Activated effector memory CD4-positive, alpha-beta T cell treated with Interleukin-2 at 50 U/mL for 16 hours (primary cell): ENCODE measurements at regions not wholly inside any gene's neighbourhood (a gene's known extent, or its start where the extent isn't known, plus 50 kb on each side); places are given as distances from the start of the nearest gene placed in this dataset.
"Not testable (repeated sequence)": the region's sequence is repeated elsewhere in the genome, so short reads cannot be mapped to it uniquely, and the experiment has no call there.

Experiments used
- DNase-seq: peaks from one replicate; pipeline ENCODE4 v3.0.0-alpha.2; 2020

GRCh38 chr7:6939126-6939525 is 113.1 kb upstream of the CCZ1B start:
- DNase-seq: not testable (repeated sequence)

GRCh38 chr7:6939896-6940295 is 113.8 kb upstream of the CCZ1B start:
- not testable (repeated sequence) for DNase-seq

- not testable (repeated sequence) for DNase-seq
Observed at GRCh38 chr7:6946873-6947272, 120.8 kb upstream of the CCZ1B start.

- not testable (repeated sequence) for DNase-seq
Observed at GRCh38 chr7:6950231-6950630, 124.2 kb upstream of the CCZ1B start.

GRCh38 chr7:6951553-6951952 is 125.5 kb upstream of the CCZ1B start:
- not testable (repeated sequence) for DNase-seq

GRCh38 chr7:6953138-6953797 is 127.2 kb upstream of the CCZ1B start:
- not testable (repeated sequence) for DNase-seq

DNA sequence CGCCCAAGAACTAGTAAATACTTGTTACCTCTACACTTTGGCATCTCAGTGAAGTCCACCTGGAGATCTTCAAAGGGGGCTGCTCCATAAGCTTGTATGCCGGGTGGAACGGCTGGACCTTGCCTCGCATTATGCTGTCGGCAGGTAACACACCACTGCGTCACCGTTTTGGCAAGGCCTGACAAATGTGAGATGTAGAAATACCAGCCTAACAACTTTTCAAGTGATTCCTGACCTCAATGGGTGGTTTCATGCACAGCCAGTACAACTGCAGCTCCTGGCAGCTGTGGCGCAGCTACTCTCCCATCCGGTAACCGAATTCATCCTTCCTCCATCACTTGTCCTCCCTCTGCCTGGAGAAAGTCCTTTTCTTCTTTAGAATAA is 127.7 kb upstream of the CCZ1B start:
- DNase-seq: not testable (repeated sequence)

DNA sequence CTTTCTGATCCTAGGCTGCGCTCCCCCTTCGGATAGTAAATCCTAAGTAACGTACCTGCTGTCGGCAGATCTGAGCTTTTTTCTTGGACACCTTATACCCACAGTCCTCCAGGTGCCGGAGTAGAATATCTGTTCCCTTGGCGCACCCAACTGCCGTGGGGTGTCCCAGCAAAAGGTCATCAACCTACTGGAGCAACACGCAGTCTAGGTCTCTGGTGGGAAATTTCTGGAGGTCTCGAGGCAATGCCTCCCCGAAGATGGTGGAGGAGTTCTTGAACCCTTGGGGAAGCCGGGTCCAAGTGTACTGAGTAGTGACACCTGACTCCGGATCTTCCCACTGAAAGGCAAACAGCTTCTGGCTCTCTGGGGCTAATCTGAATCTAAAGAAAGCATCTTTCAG is 129.3 kb upstream of the CCZ1B start:
- DNase-seq: not testable (repeated sequence)

DNA sequence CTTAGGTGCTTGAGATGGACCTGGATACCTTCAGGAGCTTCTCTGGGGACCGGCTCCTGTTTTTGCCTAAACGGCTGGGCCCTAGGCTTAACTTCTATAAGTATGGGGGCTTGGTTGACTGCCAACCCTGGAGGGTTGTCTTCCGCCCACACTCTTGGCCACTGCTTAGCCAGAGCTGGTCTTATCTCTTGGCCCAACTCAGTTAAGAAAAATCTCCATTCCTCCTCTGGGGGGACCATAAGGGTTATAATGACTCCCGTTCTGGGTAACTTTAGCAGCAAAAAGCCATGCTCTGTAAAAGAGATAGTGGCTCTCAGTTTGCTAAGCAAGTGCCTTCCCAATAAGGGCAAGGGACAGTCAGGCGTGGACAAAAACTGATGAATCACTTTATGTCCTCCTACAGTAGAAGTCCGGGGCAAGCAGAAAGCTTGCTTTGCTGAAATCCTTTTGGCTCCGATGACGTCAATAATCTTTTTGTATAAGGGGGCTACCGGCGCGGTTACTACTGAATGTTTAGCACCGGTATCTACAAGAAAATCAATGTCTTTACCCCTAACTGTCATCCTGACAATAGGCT is 130.0 kb upstream of the CCZ1B start:
- DNase-seq: not testable (repeated sequence)

- not testable (repeated sequence) for DNase-seq
Observed at GRCh38 chr7:6958371-6958770, 132.3 kb upstream of the CCZ1B start.

- DNase-seq: not testable (repeated sequence)
Observed at GRCh38 chr7:6959942-6960341, 133.9 kb upstream of the CCZ1B start.

DNA sequence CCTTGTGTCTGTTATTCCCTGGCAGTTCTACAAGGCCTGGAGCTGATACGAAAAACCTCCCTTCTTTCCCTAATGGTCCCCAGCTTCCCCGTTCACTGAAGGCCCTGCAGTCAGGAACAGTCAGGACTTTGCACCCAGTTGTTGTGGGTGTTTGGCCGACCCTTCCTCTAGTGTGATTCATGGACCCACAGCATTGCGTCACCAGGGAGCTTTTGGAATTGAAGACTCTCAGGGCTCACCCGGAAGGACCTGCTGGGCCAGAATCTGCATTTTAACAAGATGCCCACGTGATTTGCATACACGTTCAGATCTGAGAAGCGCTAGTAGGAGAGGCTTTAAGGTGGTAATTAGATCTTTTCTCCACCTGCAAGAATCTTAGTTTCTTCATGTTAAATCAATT is 136.8 kb upstream of the CCZ1B start:
- DNase-seq: not testable (repeated sequence)

DNA sequence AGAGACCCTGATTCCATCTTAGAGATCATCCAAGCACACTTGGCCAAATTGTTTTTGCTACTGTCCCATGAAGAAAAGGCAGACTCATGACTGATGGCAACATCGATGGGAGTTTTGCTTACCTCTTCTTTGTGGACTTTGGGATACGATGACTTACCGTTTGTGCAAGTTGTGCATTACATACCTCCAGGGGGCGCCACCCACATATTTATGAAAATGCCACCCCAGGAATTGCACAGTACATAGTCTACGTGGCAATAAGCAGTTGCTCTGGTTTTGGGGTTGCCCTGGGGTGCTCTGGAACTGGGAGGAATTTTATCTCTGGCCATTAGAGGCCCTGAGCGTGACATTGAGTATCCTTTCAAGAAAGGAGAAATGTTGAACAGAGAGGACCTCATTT is 139.0 kb upstream of the CCZ1B start:
- DNase-seq: peak; percentile 39

DNA sequence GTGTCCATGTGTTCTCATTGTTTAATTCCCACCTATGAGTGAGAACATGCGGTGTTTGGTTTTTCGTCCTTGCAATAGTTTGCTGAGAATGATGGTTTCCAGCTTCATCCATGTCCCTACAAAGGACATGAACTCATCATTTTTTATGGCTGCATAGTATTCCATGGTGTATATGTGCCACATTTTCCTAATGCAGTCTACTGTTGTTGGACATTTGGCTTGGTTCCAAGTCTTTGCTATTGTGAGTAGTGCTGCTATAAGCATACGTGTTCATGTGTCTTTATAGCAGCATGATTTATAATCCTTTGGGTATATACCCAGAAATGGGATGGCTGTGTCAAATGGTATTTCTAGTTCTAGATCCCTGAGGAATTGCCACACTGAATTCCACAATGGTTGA is 144.1 kb upstream of the CCZ1B start:
- not testable (repeated sequence) for DNase-seq

GRCh38 chr7:6974876-6975275 is 148.8 kb upstream of the CCZ1B start:
- DNase-seq: not testable (repeated sequence)

DNA sequence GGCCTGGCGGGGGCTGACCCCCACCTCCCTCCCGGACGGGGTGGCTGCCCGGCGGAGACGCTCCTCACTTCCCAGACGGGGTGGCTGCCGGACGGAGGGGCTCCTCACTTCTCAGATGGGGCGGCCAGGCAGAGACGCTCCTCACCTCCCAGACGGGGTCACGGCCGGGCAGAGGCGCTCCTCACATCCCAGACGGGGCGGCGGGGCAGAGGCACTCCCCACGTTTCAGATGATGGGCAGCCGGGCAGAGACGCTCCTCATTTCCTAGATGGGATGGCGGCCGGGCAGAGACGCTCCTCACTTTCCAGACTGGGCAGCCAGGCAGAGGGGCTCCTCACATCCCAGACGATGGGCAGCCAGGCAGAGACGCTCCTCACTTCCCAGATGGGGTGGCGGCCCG is 149.3 kb upstream of the CCZ1B start:
- not testable (repeated sequence) for DNase-seq

- DNase-seq: not testable (repeated sequence)
Observed at GRCh38 chr7:6977368-6977767, 151.3 kb upstream of the CCZ1B start.

- DNase-seq: not testable (repeated sequence)
Observed at GRCh38 chr7:6978326-6978725, 152.3 kb upstream of the CCZ1B start.

DNA sequence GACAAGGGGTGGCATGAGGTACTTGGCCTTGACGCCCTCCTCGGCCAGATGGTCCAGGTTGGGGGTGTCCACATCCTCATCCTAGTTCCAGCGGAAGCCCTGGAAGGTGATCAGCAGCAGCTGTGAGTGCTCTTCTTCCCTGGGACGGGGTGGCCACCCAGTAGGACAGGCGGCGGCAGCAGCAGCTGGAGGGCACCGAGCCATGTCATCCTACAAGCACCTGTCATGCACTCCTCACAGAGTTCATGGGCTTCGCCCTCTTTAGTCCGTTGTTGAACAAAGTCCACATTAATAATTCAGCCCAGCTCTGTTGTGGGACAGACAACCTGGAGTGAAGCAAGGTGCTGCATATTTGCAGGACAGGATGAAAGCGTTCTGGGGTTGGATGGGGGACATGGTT is 153.4 kb upstream of the CCZ1B start:
- not testable (repeated sequence) for DNase-seq

DNA sequence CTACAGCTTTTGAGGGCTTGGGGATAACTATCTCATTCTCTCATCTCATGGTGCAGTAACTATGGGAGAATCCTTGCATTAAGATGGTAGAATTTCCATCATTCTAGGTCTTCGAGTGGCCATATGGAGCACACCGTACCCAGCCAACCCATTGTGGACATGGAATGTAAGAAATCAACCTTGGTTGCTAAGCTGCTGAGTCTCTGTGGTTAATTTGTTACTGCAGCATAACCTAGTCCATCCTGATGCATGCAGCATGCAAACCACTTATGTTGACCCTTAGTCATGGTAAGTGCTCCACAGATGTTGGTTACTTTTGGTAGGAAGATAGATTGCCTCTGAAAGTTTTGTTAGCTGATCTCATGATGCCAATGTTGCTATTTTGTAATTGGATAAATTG is 156.3 kb upstream of the CCZ1B start:
- not testable (repeated sequence) for DNase-seq

DNA sequence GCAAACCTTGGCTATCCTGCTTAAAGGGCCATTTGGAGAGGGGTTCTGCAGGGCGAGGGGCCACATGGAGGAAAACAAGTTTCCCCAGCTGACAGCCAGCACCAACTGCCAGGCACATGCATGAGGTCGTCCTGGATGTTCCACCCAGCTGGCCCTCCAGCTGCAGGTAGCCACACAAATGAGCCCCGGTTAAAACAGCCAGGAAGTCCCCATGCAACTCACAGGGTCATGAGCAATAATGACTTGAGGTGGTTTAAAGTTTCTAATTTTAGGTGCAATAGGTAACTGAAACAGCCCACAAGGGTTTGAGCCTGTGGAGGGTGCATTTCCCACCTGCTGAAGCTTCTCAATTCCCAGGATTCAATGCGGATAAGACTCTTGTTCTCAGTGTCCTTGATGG is 160.8 kb upstream of the CCZ1B start:
- DNase-seq: not testable (repeated sequence)

GRCh38 chr7:6988608-6989007 is 162.5 kb upstream of the CCZ1B start:
- DNase-seq: not testable (repeated sequence)

DNA sequence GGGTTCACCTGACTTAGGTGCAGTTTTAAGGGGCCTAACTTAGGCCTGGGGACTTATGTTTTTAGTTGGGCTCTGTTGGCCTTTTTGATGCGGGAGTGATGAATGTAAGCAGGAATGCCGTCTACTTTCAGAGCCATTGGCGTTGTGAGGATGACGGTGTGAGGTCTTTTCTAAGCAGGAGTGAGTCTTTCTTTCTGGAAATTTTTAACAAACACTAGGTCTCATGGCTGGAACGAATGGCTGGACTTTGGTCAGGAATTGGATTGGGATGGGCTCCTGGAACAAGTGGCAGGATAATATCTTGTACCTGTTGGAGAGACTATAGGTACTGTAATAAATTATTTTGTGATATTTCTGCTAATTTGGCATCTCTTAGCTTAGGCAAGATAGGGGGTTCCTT is 163.9 kb upstream of the CCZ1B start:
- DNase-seq: not testable (repeated sequence)

- DNase-seq: not testable (repeated sequence)
Observed at GRCh38 chr7:6990426-6991152, 164.5 kb upstream of the CCZ1B start.
